HUES48 (cell line): ENCODE measurements at regions not wholly inside any gene's neighbourhood (a gene's known extent, or its start where the extent isn't known, plus 50 kb on each side); places are given as distances from the start of the nearest gene placed in this dataset.

Experiments
- H3K27ac ChIP-seq: one replicate; pipeline ENCODE4 v1.7.0; 2013; ENCODE audit warnings: low read depth, low read length, inconsistent platforms
- H3K27me3 ChIP-seq: 2 replicates; pipeline ENCODE4 v1.6.1; 2013; ENCODE audit warnings: mild to moderate bottlenecking, low read length; ENCODE audit not compliant: control insufficient read depth, insufficient read depth
- H3K36me3 ChIP-seq: 2 replicates; pipeline ENCODE4 v1.6.1; 2013; ENCODE audit warnings: low read length; ENCODE audit not compliant: control insufficient read depth, insufficient read depth
- H3K4me1 ChIP-seq: 2 replicates; pipeline ENCODE4 v1.6.1; 2013; ENCODE audit warnings: mild to moderate bottlenecking, low read length; ENCODE audit not compliant: control insufficient read depth, insufficient read depth
- H3K4me3 ChIP-seq: 2 replicates; pipeline ENCODE4 v1.5.1; 2013; ENCODE audit warnings: mild to moderate bottlenecking, low read depth, low read length
- H3K9ac ChIP-seq: 2 replicates; pipeline ENCODE4 v1.6.1; 2013; ENCODE audit warnings: mild to moderate bottlenecking, low read depth, low read length, moderate library complexity
- H3K9me3 ChIP-seq: 2 replicates; pipeline ENCODE4 v1.6.1; 2013; ENCODE audit warnings: low read length; ENCODE audit not compliant: control insufficient read depth, insufficient read depth

DNA sequence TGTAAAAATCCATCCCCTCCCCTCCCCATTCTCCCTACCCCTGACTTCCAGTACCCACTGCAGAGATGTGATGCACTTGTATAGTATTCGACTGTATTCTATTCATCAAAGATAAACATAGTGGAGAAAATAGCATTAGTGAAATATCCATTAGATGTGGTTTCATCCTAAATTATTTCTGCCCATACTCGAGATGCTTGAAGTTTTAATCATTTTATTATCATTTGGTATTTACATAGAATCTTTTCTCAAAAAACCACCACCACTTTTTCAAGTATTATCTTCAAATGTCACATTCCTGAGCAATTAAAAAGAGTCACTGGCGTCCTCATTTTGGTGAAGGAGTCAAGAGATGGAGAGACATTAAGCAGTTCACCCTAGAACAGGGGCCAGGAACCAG lies 181.9 kb downstream of the HAO1 start:
- H3K36me3 ChIP-seq = no peaks in the 10 kb centered on the region
- no peak overlapping the region for H3K4me3 ChIP-seq
- no peaks in the 10 kb centered on the region for H3K9me3 ChIP-seq
- no peaks in the 10 kb centered on the region for H3K27me3 ChIP-seq
- H3K9ac ChIP-seq = no peak overlapping the region
- no peaks in the 10 kb centered on the region for H3K4me1 ChIP-seq
- H3K27ac ChIP-seq = no peak overlapping the region

DNA sequence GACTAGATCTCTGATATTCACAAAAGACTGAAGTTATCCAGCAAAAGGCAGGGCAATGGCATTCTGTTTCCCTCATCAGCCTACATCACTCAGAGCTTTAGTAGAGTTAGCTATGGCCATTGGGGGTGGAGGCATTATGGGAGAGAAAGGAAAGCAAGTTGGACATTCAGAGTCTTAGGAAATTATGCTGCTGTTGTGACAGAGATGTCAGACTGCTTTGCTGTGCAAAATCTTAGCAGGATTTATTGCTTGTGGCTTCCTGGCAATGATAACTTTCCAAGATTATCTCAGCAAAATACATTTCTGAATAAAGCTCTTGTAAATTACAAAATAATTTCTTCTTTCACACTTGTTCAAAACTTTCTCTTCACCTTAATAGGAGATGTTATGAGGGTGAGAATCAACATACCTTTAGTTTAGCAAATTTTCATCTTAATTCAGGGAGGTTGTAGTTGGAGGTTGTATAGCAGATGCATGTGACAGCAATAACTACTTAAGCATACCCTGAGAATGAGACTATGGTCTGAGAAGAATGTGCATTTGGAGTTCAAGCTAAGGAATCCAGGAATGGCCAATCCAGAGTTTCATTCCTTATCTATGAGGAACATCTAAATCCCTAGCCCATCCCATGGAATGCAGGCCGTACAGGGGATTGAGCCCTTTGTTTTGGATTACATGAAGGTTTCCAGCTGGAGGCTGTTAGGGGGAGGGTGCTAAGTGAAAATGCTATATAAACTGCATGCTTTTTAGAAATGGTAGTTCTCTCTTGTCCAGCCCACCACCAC lies 179.8 kb downstream of the HAO1 start:
- Histone ChIP-seq H3K9me3 (no peaks in the 10 kb centered on the region), H3K9ac (no peak overlapping the region), H3K4me3 (no peak overlapping the region), H3K4me1 (no peaks in the 10 kb centered on the region), H3K27me3 (no peaks in the 10 kb centered on the region), H3K36me3 (no peaks in the 10 kb centered on the region), H3K27ac (no peak overlapping the region)

DNA sequence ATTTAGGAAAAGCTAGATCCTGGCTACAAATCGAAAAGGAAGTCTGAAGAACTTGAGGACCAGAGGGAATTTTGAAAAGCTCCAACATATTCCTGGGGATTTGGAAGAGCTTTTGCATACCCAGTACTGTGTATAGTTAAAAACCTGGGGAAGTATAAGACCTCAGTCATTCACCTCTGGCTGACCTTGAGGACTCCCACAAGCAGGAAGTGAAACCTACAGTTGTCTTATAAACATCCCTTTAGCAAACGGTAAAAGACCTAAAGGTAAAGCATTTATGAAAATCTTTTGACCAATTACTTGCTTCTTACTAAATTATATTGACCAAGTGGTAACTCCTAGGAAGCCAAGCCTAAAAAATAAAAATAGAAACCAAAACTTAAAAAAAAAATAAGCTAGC lies 175.0 kb downstream of the HAO1 start:
- H3K27ac ChIP-seq = no peak overlapping the region
- H3K9ac ChIP-seq = no peak overlapping the region
- H3K36me3 ChIP-seq = no peaks in the 10 kb centered on the region
- H3K9me3 ChIP-seq = no peaks in the 10 kb centered on the region
- H3K4me3 ChIP-seq = no peak overlapping the region
- no peaks in the 10 kb centered on the region for H3K27me3 ChIP-seq
- no peaks in the 10 kb centered on the region for H3K4me1 ChIP-seq

DNA sequence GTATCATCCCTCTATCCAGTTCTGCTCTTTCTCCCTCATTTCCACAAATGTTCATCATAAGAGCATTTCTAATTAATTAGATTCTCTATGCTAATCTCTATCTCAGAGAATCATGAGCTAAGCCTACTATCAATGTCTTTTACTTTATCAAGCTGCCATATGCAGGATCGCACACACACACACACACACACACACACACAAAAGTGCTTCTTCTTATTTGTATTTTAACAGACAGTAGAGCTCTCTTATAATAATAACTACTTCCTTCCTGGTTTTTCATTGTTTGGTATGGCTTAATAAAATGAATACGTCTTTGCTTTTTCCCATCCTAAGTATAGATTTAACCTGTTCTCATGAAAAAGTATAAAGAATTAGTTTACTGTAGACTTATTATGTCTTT lies 170.2 kb downstream of the HAO1 start:
- no peaks in the 10 kb centered on the region for H3K27me3 ChIP-seq
- no peak overlapping the region for H3K9ac ChIP-seq
- peaks cover 4% of the 10 kb centered on the region; the same call in 1 of the 2 replicates for H3K4me1 ChIP-seq
- H3K4me3 ChIP-seq = no peak overlapping the region
- no peaks in the 10 kb centered on the region for H3K9me3 ChIP-seq
- H3K27ac ChIP-seq = no peak overlapping the region
- no peaks in the 10 kb centered on the region for H3K36me3 ChIP-seq

DNA sequence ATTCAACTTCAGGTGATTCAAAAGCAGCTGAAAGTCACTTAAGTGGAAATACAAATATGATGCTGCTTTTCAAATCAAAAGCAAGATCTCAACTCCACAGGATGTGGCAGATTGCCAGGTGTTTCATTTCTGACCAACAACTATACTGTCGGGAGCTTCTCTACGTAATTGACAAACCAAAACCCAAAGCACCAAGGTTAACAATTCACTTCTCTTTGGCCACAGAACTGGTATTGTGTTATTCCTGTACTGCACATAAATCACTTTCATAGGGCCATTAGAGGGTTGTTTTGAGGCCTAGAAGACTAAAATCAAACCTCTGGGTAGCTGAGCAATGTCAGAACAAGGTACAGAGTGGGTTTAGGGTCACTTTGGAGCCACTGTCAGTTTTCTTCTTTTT lies 169.7 kb downstream of the HAO1 start:
- H3K36me3 ChIP-seq = no peaks in the 10 kb centered on the region
- no peak overlapping the region for H3K4me3 ChIP-seq
- H3K9ac ChIP-seq = no peak overlapping the region
- H3K27me3 ChIP-seq = no peaks in the 10 kb centered on the region
- peaks cover 4% of the 10 kb centered on the region; the same call in 1 of the 2 replicates for H3K4me1 ChIP-seq
- H3K9me3 ChIP-seq = peaks cover 4% of the 10 kb centered on the region; the same call in 1 of the 2 replicates
- H3K27ac ChIP-seq = no peak overlapping the region

DNA sequence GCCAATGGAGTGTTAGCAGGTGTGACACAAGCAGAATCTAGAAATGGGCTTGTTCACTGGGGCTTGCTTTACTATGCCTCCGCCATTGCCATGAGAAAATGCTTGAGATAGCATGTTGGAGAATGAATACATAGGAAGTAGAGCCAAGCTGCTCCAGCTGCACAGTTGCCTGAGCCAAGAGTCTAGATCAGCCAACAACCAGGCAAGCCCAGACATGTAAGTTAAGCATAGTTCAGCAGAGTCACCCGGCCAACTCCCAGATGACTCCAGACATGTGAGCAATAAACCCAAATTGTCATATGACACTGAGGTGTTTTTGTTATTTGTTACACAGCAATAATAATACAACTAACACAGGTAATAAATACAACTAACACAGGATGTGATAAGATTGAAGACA lies 167.9 kb downstream of the HAO1 start:
- no peak overlapping the region for H3K9ac ChIP-seq
- H3K27ac ChIP-seq = no peak overlapping the region
- H3K36me3 ChIP-seq = no peaks in the 10 kb centered on the region
- no peaks in the 10 kb centered on the region for H3K27me3 ChIP-seq
- peaks cover 4% of the 10 kb centered on the region; the same call in 1 of the 2 replicates for H3K4me1 ChIP-seq
- peaks cover 20% of the 10 kb centered on the region for H3K9me3 ChIP-seq
- H3K4me3 ChIP-seq = no peak overlapping the region

DNA sequence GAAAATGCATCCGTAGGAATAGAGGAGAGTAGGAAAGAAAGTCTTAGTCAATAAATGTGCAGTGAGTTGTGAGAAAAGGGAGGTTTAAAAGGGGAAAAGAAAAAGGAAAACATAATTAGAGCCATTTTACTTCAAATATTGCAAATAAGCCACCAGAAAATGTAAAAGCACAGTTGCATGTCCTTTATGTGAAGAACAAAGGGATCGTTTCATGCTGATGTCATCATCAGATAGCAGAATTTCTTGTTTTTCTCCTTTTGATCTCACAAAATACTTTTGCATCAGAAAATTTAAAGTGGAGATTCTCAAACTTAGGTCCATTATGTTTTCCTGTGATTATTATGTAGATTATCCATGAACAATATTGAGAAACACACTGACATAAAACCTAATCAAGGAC lies 166.7 kb downstream of the HAO1 start:
- peaks cover 20% of the 10 kb centered on the region for H3K9me3 ChIP-seq
- H3K36me3 ChIP-seq = no peaks in the 10 kb centered on the region
- H3K27ac ChIP-seq = no peak overlapping the region
- H3K4me3 ChIP-seq = no peak overlapping the region
- no peaks in the 10 kb centered on the region for H3K27me3 ChIP-seq
- H3K4me1 ChIP-seq = peaks cover 4% of the 10 kb centered on the region; the same call in 1 of the 2 replicates
- no peak overlapping the region for H3K9ac ChIP-seq

DNA sequence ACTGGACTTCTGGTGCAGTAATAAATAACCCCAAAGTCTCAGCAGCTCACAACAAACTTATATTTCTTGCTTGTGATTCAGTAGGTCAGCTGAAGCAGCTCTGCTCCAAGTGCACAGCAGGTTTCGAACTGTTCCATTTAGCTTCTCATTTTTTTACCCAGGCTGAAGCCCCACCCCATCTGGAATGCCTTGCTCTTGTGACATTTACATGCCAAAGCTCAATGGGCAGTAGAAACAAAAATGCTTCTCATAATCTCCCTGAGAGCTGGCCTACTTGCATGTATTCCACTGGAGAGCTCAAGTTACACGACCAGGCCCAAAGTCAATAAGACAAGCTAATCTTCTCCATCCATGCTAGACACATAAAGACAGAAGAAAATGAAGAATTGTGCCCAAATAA lies 165.2 kb downstream of the HAO1 start:
- H3K4me1 ChIP-seq = peaks cover 4% of the 10 kb centered on the region; the same call in 1 of the 2 replicates
- H3K9me3 ChIP-seq = peaks cover 20% of the 10 kb centered on the region
- no peaks in the 10 kb centered on the region for H3K27me3 ChIP-seq
- H3K4me3 ChIP-seq = no peak overlapping the region
- H3K9ac ChIP-seq = no peak overlapping the region
- H3K27ac ChIP-seq = no peak overlapping the region
- no peaks in the 10 kb centered on the region for H3K36me3 ChIP-seq

DNA sequence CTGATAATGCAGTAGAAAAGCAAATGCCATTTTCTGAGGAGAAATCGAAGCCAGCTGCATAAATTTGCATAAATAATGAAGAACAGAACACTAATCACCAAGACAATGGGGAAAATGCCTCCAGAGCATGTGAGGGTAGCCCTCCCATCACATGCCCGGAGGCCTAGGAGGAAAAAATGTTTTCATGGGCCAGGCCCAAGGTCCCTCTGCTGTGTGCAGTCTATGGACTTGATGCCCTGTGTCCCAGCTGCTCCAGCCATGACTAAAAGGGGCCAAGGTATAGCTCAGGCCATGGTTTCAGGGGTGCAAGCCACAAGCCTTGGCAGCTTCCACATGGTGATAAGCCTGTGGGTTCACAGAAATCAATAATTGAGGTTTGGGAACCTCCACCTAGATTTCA lies 164.1 kb downstream of the HAO1 start:
- no peaks in the 10 kb centered on the region for H3K27me3 ChIP-seq
- H3K9me3 ChIP-seq = peaks cover 20% of the 10 kb centered on the region
- H3K27ac ChIP-seq = no peak overlapping the region
- H3K36me3 ChIP-seq = no peaks in the 10 kb centered on the region
- H3K9ac ChIP-seq = no peak overlapping the region
- peaks cover 4% of the 10 kb centered on the region; the same call in 1 of the 2 replicates for H3K4me1 ChIP-seq
- no peak overlapping the region for H3K4me3 ChIP-seq

DNA sequence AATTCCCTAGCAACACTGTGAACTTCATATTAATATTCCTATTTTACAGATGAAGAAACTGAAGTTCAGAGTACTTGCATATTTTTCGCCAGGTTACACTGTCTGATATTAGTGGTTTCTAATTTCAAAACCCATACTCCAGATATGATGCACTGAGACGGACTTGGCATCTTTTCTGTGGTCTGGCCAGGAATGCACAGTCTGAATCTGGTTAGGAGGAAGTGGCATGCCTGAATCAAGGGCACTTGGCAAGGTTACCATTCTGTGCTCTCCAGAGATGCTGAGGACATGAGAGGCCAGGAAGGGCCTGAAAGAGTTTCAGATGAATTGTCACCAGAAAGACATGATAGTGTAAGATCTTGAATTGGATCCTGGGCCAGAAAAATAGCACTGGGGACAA lies 150.1 kb downstream of the HAO1 start:
- Histone ChIP-seq H3K27ac (no peak overlapping the region), H3K9me3 (no peaks in the 10 kb centered on the region)

DNA sequence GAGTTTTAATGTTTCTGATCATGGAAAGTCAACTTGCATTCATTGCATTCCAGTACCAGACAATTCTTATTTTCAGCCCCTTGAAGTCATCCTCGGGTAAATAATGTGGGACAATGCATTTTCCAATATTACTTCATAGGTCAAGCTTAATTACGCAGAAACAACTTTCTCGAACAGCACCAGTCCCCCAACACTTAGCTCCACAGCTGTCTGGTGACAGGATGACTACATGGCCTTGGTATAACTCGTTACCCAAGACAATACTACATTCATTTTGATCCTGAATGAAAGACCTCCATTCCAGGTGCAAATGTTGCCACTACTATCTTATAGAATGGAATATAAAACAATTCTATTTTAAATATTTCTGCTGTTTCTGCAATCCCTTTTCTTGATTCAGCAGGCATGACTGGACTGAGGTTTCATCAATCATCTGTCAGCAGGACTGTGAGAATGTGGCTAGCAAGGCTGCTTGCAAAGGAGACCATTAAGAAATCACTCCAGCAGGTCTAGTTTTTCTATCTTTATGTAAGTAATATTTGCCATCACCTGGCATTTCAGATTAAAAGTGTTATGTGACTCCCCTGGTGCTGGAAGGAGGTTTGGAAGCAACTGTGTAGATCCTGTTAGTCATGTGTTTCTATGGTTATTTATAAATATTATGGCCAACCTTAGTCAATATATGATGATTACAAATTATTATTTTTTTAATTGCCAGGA lies 147.9 kb downstream of the HAO1 start:
- no peaks in the 10 kb centered on the region for H3K27me3 ChIP-seq
- H3K36me3 ChIP-seq = no peaks in the 10 kb centered on the region
- H3K27ac ChIP-seq = no peak overlapping the region
- no peaks in the 10 kb centered on the region for H3K4me1 ChIP-seq
- H3K9ac ChIP-seq = no peak overlapping the region
- H3K9me3 ChIP-seq = no peaks in the 10 kb centered on the region
- no peak overlapping the region for H3K4me3 ChIP-seq

More for the DNA sequence above, 150.1 kb downstream of the HAO1 start:
- Histone ChIP-seq H3K4me1 (no peaks in the 10 kb centered on the region), H3K36me3 (no peaks in the 10 kb centered on the region), H3K9ac (no peak overlapping the region), H3K4me3 (no peak overlapping the region), H3K27me3 (no peaks in the 10 kb centered on the region)
